ENCODE measurements at regions not wholly inside any gene's neighbourhood (a gene's known extent, or its start where the extent isn't known, plus 50 kb on each side); places are given as distances from the start of the nearest gene placed in this dataset.

DNA sequence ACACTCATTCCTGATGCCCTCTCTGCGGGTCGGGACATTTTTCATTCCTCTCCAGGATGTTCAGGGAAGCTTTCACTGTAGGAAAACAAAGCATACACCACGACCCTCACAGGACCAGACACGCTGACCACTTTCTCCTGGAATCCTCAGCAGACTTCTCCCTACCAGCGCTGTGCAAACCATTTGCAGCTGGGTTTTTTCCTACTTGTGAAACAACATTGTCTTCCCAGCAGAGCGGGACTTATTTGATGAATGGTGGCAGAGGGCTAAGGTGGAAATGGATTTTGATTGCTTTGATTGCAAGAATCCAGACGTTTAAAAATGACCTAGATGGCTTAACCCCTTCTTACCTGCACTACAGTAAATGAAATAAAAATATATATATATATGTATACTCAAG, 265.9 kb downstream of the TBC1D4 start:
- no peaks in the 10 kb centered on the region for H3K36me3 ChIP-seq (ENCODE audit: control insufficient read depth, insufficient read depth, low read length)
- H3K4me3 ChIP-seq (ENCODE audit: low read length) = no peak overlapping the region
- no CpG with 5 or more reads among the region's 7 CpGs for WGBS (ENCODE audit: insufficient coverage, insufficient read length)
- no peaks in the 10 kb centered on the region; the same call in 1 of the 2 replicates for H3K9me3 ChIP-seq (ENCODE audit: control insufficient read depth, insufficient read depth, low read length)
- DNase-seq (ENCODE audit: low read depth, low spot score) = no peak
- no peak overlapping the region for H3K27ac ChIP-seq (ENCODE audit: low read length)
- no peaks in the 10 kb centered on the region for H3K27me3 ChIP-seq (ENCODE audit: control insufficient read depth, insufficient read depth, low read length)
- no peaks in the 10 kb centered on the region for H3K4me1 ChIP-seq (ENCODE audit: control insufficient read depth, insufficient read depth, low read length)

DNA sequence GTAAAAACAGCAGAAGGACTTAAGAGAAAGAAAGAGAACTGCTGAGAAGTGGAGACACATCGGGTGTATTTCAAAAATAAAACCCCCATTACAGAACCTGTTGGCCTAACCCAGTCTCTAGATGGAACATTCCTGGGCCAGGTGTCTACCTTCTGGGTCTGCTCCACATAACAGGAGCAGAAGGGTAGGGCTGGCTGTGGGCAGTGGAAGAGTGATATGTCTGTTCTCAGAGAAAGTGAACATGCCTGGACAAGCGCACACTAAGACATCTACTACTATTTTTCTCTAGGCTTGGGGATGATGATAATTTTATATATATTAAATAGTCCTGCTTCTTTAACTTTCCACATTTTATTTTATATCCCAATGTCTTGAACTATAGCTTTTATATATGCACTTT, 267.1 kb downstream of the TBC1D4 start:
- Histone ChIP-seq H3K27ac (ENCODE audit: low read length) (no peak overlapping the region), H3K9me3 (ENCODE audit: control insufficient read depth, insufficient read depth, low read length) (no peaks in the 10 kb centered on the region; the same call in 1 of the 2 replicates), H3K4me1 (ENCODE audit: control insufficient read depth, insufficient read depth, low read length) (no peaks in the 10 kb centered on the region), H3K27me3 (ENCODE audit: control insufficient read depth, insufficient read depth, low read length) (no peaks in the 10 kb centered on the region), H3K4me3 (ENCODE audit: low read length) (no peak overlapping the region), H3K36me3 (ENCODE audit: control insufficient read depth, insufficient read depth, low read length) (no peaks in the 10 kb centered on the region)
- no CpG with 5 or more reads among the region's 2 CpGs for WGBS (ENCODE audit: insufficient coverage, insufficient read length)
- DNase-seq (ENCODE audit: low read depth, low spot score) = no peak

DNA sequence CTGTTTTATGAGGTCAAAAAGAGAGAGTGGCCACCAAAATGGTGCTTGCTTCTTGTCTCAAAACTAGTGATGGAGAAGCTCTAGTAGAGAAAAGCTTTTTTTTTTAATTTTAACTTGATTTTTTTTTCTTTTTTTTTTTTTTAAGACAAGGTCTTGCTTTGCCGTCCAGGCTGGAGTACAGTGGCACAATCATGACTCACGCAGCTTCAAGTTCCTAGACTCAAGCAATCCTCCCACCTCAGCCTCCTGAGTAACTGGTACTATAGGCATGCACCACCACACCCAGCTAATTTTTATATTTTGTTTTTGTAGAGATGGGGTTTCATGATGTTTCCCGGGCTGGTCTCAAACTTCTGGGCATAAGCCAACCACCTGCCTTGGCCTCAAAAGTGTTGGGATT, 279.0 kb downstream of the TBC1D4 start:
- no CpG with 5 or more reads among the region's 3 CpGs for WGBS (ENCODE audit: insufficient coverage, insufficient read length)
- DNase-seq (ENCODE audit: low read depth, low spot score) = no peak

GRCh38 chr13:75197803-75198202, 284.2 kb downstream of the TBC1D4 start:
- no peaks in the 10 kb centered on the region for H3K27me3 ChIP-seq (ENCODE audit: control insufficient read depth, insufficient read depth, low read length)
- no peak overlapping the region for H3K4me3 ChIP-seq (ENCODE audit: low read length)
- H3K27ac ChIP-seq (ENCODE audit: low read length) = no peak overlapping the region
- WGBS (ENCODE audit: insufficient coverage, insufficient read length) = no CpG with 5 or more reads among the region's 4 CpGs
- H3K4me1 ChIP-seq (ENCODE audit: control insufficient read depth, insufficient read depth, low read length) = no peaks in the 10 kb centered on the region
- no peak for DNase-seq (ENCODE audit: low read depth, low spot score)
- no peaks in the 10 kb centered on the region for H3K9me3 ChIP-seq (ENCODE audit: control insufficient read depth, insufficient read depth, low read length)
- H3K36me3 ChIP-seq (ENCODE audit: control insufficient read depth, insufficient read depth, low read length) = no peaks in the 10 kb centered on the region

More for the DNA sequence above, 279.0 kb downstream of the TBC1D4 start:
- H3K4me1 ChIP-seq (ENCODE audit: control insufficient read depth, insufficient read depth, low read length) = no peaks in the 10 kb centered on the region
- no peak overlapping the region for H3K4me3 ChIP-seq (ENCODE audit: low read length)
- no peaks in the 10 kb centered on the region for H3K27me3 ChIP-seq (ENCODE audit: control insufficient read depth, insufficient read depth, low read length)
- H3K27ac ChIP-seq (ENCODE audit: low read length) = no peak overlapping the region
- H3K9me3 ChIP-seq (ENCODE audit: control insufficient read depth, insufficient read depth, low read length) = no peaks in the 10 kb centered on the region
- no peaks in the 10 kb centered on the region for H3K36me3 ChIP-seq (ENCODE audit: control insufficient read depth, insufficient read depth, low read length)

GRCh38 chr13:75196147-75196837, 285.7 kb downstream of the TBC1D4 start:
- Histone ChIP-seq H3K27me3 (ENCODE audit: control insufficient read depth, insufficient read depth, low read length) (no peaks in the 10 kb centered on the region), H3K9me3 (ENCODE audit: control insufficient read depth, insufficient read depth, low read length) (no peaks in the 10 kb centered on the region), H3K4me3 (ENCODE audit: low read length) (no peak overlapping the region), H3K36me3 (ENCODE audit: control insufficient read depth, insufficient read depth, low read length) (no peaks in the 10 kb centered on the region), H3K4me1 (ENCODE audit: control insufficient read depth, insufficient read depth, low read length) (no peaks in the 10 kb centered on the region), H3K27ac (ENCODE audit: low read length) (no peak overlapping the region)
- DNase-seq (ENCODE audit: low read depth, low spot score) = no peak
- no CpG with 5 or more reads among the region's 4 CpGs for WGBS (ENCODE audit: insufficient coverage, insufficient read length)

DNA sequence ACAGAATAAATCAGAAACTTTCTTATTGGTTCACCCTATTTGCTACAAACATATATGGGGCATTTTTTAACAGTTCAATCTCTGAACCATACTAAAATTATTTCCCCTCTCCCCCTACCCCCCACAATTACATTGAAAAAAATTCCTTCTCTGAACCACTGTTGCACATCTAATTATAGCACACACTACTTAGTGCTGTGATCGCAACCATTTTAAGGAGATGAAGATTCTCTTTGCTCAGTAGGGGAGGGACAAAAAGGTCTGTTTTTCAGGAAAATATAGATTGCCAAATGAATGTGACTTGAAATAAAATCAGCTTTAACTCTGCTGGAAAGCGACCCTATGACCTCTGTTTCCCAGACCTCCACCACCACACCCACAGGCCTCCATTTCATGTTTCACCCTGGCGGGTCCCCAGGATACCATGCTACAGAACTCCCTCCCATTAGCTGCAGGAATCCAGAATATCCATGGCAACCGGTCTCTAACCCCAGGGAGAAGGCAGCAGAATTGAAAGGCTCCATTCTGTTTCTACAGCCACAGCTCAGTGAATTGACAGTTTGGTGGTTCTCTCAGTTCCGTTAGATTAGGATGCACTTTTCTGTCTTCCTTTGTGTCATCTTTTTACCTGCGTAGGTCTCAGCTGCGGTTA, 286.3 kb downstream of the TBC1D4 start:
- no peaks in the 10 kb centered on the region for H3K4me1 ChIP-seq (ENCODE audit: control insufficient read depth, insufficient read depth, low read length)
- H3K27ac ChIP-seq (ENCODE audit: low read length) = no peak overlapping the region
- no peaks in the 10 kb centered on the region for H3K9me3 ChIP-seq (ENCODE audit: control insufficient read depth, insufficient read depth, low read length)
- H3K27me3 ChIP-seq (ENCODE audit: control insufficient read depth, insufficient read depth, low read length) = no peaks in the 10 kb centered on the region
- no peak overlapping the region for H3K4me3 ChIP-seq (ENCODE audit: low read length)
- no peaks in the 10 kb centered on the region for H3K36me3 ChIP-seq (ENCODE audit: control insufficient read depth, insufficient read depth, low read length)
- no peak for DNase-seq (ENCODE audit: low read depth, low spot score)
- WGBS (ENCODE audit: insufficient coverage, insufficient read length) = no CpG with 5 or more reads among the region's 7 CpGs

GRCh38 chr13:75194717-75195462, 287.1 kb downstream of the TBC1D4 start:
- no peaks in the 10 kb centered on the region for H3K36me3 ChIP-seq (ENCODE audit: control insufficient read depth, insufficient read depth, low read length)
- H3K27me3 ChIP-seq (ENCODE audit: control insufficient read depth, insufficient read depth, low read length) = no peaks in the 10 kb centered on the region
- no peak overlapping the region for H3K27ac ChIP-seq (ENCODE audit: low read length)
- no peaks in the 10 kb centered on the region for H3K4me1 ChIP-seq (ENCODE audit: control insufficient read depth, insufficient read depth, low read length)
- no CpG with 5 or more reads among the region's 5 CpGs for WGBS (ENCODE audit: insufficient coverage, insufficient read length)
- H3K4me3 ChIP-seq (ENCODE audit: low read length) = no peak overlapping the region
- H3K9me3 ChIP-seq (ENCODE audit: control insufficient read depth, insufficient read depth, low read length) = no peaks in the 10 kb centered on the region
- DNase-seq (ENCODE audit: low read depth, low spot score) = no peak

DNA sequence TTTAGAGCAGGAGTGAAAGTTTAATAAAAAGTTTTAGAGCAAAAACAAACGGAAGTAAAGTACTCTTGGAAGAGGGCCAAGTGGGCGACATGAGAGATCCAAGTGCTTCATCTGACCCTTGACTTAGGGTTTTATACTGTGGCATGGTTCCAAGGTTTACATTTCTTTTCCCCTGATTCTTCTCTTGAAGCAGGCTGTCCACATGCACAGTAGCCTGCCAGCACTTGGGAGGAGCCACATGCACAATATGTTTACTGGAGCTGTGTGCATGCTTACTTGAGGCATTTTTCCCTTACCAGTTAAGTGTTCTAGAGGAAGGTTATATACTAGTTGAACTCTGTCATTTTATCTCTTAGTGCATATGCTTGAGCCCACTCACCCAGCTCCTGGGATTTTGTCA, 295.6 kb downstream of the TBC1D4 start:
- H3K36me3 ChIP-seq (ENCODE audit: control insufficient read depth, insufficient read depth, low read length) = no peaks in the 10 kb centered on the region

DNA sequence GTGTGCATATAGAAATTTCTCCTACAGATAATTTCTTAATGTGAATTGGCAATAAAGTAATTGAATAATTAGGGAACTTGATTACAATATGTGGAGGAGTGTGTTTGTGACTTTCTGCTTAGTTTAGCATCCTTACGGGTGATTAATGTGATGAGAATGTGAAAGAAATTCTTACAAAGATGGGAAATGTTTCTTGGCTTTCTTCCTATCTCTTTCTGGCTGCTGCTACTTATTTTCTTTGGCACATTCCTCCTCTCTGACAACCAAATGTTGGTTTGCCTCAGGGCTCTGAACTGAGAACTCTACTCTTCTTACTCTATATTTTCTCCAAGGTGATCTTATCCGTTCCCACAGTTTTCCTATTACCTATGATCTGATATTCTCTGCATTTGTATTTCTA, 300.1 kb downstream of the TBC1D4 start:
- no peak for DNase-seq (ENCODE audit: low read depth, low spot score)
- Histone ChIP-seq H3K4me1 (ENCODE audit: control insufficient read depth, insufficient read depth, low read length) (no peaks in the 10 kb centered on the region), H3K27me3 (ENCODE audit: control insufficient read depth, insufficient read depth, low read length) (no peaks in the 10 kb centered on the region), H3K27ac (ENCODE audit: low read length) (no peak overlapping the region), H3K9me3 (ENCODE audit: control insufficient read depth, insufficient read depth, low read length) (no peaks in the 10 kb centered on the region; the same call in 1 of the 2 replicates), H3K4me3 (ENCODE audit: low read length) (no peak overlapping the region), H3K36me3 (ENCODE audit: control insufficient read depth, insufficient read depth, low read length) (no peaks in the 10 kb centered on the region)
- WGBS (ENCODE audit: insufficient coverage, insufficient read length) = 100% methylated on average over 1 of the region's 2 CpGs

More for the DNA sequence above, 295.6 kb downstream of the TBC1D4 start:
- WGBS (ENCODE audit: insufficient coverage, insufficient read length) = no CpG with 5 or more reads among the region's 2 CpGs
- Histone ChIP-seq H3K4me3 (ENCODE audit: low read length) (no peak overlapping the region), H3K9me3 (ENCODE audit: control insufficient read depth, insufficient read depth, low read length) (no peaks in the 10 kb centered on the region; the same call in 1 of the 2 replicates), H3K27me3 (ENCODE audit: control insufficient read depth, insufficient read depth, low read length) (no peaks in the 10 kb centered on the region), H3K4me1 (ENCODE audit: control insufficient read depth, insufficient read depth, low read length) (no peaks in the 10 kb centered on the region), H3K27ac (ENCODE audit: low read length) (no peak overlapping the region)
- no peak for DNase-seq (ENCODE audit: low read depth, low spot score)

DNA sequence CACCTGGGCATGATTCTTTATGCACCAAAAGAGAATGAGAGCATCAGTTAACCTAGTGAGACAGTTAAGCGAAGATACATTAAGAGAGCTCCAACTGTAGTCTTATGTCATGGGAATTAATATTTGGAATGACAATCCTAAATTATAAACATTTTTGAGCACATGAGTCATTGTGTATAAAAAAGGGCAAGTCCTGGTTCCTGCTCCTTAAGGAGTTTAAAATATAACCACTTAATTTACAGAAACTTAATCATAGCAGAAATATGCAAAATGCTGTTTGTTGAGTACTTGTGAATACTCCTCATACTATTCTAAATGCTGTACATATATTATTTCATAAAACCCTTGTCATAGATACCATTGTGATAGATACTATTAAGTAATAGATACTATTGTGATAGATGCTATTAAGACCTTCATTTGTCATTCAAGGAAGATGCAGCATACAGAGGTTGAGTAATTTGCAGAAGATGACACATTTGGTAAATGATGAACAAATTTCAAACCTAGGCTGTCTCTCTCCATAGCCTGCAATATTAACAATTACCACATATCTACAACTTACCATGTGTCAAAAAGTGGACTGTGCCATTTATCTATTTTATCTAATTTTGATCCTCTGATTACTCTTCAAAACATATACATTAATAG, 301.0 kb downstream of the TBC1D4 start:
- no peaks in the 10 kb centered on the region for H3K36me3 ChIP-seq (ENCODE audit: control insufficient read depth, insufficient read depth, low read length)
- no peaks in the 10 kb centered on the region; the same call in 1 of the 2 replicates for H3K9me3 ChIP-seq (ENCODE audit: control insufficient read depth, insufficient read depth, low read length)
- WGBS (ENCODE audit: insufficient coverage, insufficient read length) = no CpG with 5 or more reads among the region's 1 CpG
- DNase-seq (ENCODE audit: low read depth, low spot score) = no peak
- H3K27me3 ChIP-seq (ENCODE audit: control insufficient read depth, insufficient read depth, low read length) = no peaks in the 10 kb centered on the region
- no peaks in the 10 kb centered on the region for H3K4me1 ChIP-seq (ENCODE audit: control insufficient read depth, insufficient read depth, low read length)
- H3K4me3 ChIP-seq (ENCODE audit: low read length) = no peak overlapping the region
- H3K27ac ChIP-seq (ENCODE audit: low read length) = no peak overlapping the region

Data from iPS DF 6.9 (cell line).